Activated CD8-positive, alpha-beta T cell treated with anti-CD3 and anti-CD28 coated beads for 36 hours (primary cell): ENCODE measurements at regions not wholly inside any gene's neighbourhood (a gene's known extent, or its start where the extent isn't known, plus 50 kb on each side); places are given as distances from the start of the nearest gene placed in this dataset.

Experiments used
- ATAC-seq: fragments of 200-7000 bp; cut with Tn5 transposase; one replicate; pipeline ENCODE4 v1.10.0; 2021; ENCODE audit warnings: mild to moderate bottlenecking, moderate library complexity
- CTCF ChIA-PET: fragments of 350-600 bp; sonication (Branson Sonifier 250); formaldehyde crosslinking; loops from one replicate; lab custom pipeline; 2021; ENCODE audit warnings: antibody characterized with exemption; lab: Charles Lee
- POLR2A ChIA-PET: fragments of 350-600 bp; sonication (Branson Sonifier 250); formaldehyde crosslinking; loops from one replicate; lab custom pipeline; 2021; ENCODE audit warnings: antibody characterized with exemption; lab: Charles Lee
- DNase-seq: peaks from one replicate; pipeline ENCODE4 v3.0.0-alpha.2; 2020
- H3K27ac Mint-ChIP-seq: one replicate; pipeline ENCODE4 v1.8.0; 2021; ENCODE audit warnings: mild to moderate bottlenecking, mixed read lengths
- H3K27me3 Mint-ChIP-seq: one replicate; pipeline ENCODE4 v1.8.0; 2021; ENCODE audit warnings: mixed read lengths
- H3K36me3 Mint-ChIP-seq: one replicate; pipeline ENCODE4 v1.8.0; 2021; ENCODE audit warnings: low read depth, mixed read lengths
- H3K4me1 Mint-ChIP-seq: one replicate; pipeline ENCODE4 v1.8.0; 2021; ENCODE audit warnings: low read depth, mixed read lengths
- H3K4me3 Mint-ChIP-seq: one replicate; pipeline ENCODE4 v1.8.0; 2021; ENCODE audit warnings: mild to moderate bottlenecking, moderate library complexity, mixed read lengths
- H3K9me3 Mint-ChIP-seq: one replicate; pipeline ENCODE4 v1.8.0; 2021; ENCODE audit warnings: mixed read lengths
- CTCF ChIP-seq: fragments of 200-600 bp; IDR thresholded peaks from one replicate; pipeline ENCODE4 v1.8.0; 2022; ENCODE audit warnings: antibody characterized with exemption, mild to moderate bottlenecking
- intact Hi-C: fragments of 100-400 bp; cut with micrococcal nuclease; formaldehyde crosslinking; loops from one replicate; pipeline ENCODE4 v1.10.0; 2022

GRCh38 chr1:47651311-47652089, 213.7 kb downstream of the FOXD2 start:
- no peak overlapping the region for H3K27ac Mint-ChIP-seq
- H3K36me3 Mint-ChIP-seq, result no peaks in the 10 kb centered on the region
- no peaks in the 10 kb centered on the region for H3K4me1 Mint-ChIP-seq
- TF ChIP-seq CTCF, result no peak
- no peaks in the 10 kb centered on the region for H3K9me3 Mint-ChIP-seq
- no peak for DNase-seq
- ChIA-PET POLR2A (interaction anchor here (1.0 kb wide), 1 partner anchor 24 kb away, joined by 3 read pairs; no protein-coding TSS in a partner anchor), CTCF (no interaction called here)
- H3K4me3 Mint-ChIP-seq, result no peak overlapping the region
- peaks cover 17% of the 10 kb centered on the region for H3K27me3 Mint-ChIP-seq
- intact Hi-C loops, result no loop called here
- no peak for ATAC-seq

- Mint-ChIP-seq H3K9me3 (no peaks in the 10 kb centered on the region), H3K27ac (no peak overlapping the region), H3K27me3 (peaks cover 11% of the 10 kb centered on the region), H3K4me3 (no peak overlapping the region), H3K4me1 (no peaks in the 10 kb centered on the region), H3K36me3 (no peaks in the 10 kb centered on the region)
- ATAC-seq (no peak), DNase-seq (no peak)
- ChIA-PET CTCF (interaction anchor here (1.1 kb wide), 1 partner anchor 55 kb away, joined by 3 read pairs; no protein-coding TSS in a partner anchor), POLR2A (no interaction called here)
- TF ChIP-seq CTCF, result no peak
- intact Hi-C loops, result no loop called here
Measured at GRCh38 chr1:47655521-47656300, 217.9 kb downstream of the FOXD2 start.

- no peak overlapping the region for H3K4me3 Mint-ChIP-seq
- intact Hi-C loops, result no loop called here
- CTCF ChIA-PET, result no interaction called here
- no peak for DNase-seq
- no peaks in the 10 kb centered on the region for H3K36me3 Mint-ChIP-seq
- POLR2A ChIA-PET, result no interaction called here
- H3K4me1 Mint-ChIP-seq, result no peaks in the 10 kb centered on the region
- no peak for ATAC-seq
- peaks cover 11% of the 10 kb centered on the region for H3K27me3 Mint-ChIP-seq
- TF ChIP-seq CTCF, result no peak
- H3K27ac Mint-ChIP-seq, result no peak overlapping the region
- H3K9me3 Mint-ChIP-seq, result no peaks in the 10 kb centered on the region
Measured at GRCh38 chr1:47656719-47657685, 219.2 kb downstream of the FOXD2 start.

GRCh38 chr1:47658161-47658920, 220.5 kb downstream of the FOXD2 start:
- Mint-ChIP-seq H3K9me3 (no peaks in the 10 kb centered on the region), H3K27me3 (peaks cover 8% of the 10 kb centered on the region), H3K27ac (no peak overlapping the region), H3K4me3 (no peak overlapping the region), H3K36me3 (no peaks in the 10 kb centered on the region), H3K4me1 (no peaks in the 10 kb centered on the region)
- no peak for DNase-seq
- no peak for ATAC-seq
- intact Hi-C loops, result no loop called here
- TF ChIP-seq CTCF, result no peak
- ChIA-PET POLR2A (no interaction called here), CTCF (no interaction called here)
